Activated naive CD8-positive, alpha-beta T cell treated with anti-CD3 and anti-CD28 coated beads, Interleukin-2, amount 50 U/mL, for 16 hours (primary cell): ENCODE measurements at regions not wholly inside any gene's neighbourhood (a gene's known extent, or its start where the extent isn't known, plus 50 kb on each side); places are given as distances from the start of the nearest gene placed in this dataset.
"Not testable (repeated sequence)": the region's sequence is repeated elsewhere in the genome, so short reads cannot be mapped to it uniquely, and the experiment has no call there.

Source experiments
- DNase-seq: peaks from one replicate; pipeline ENCODE4 v3.0.0-alpha.2; 2020; ENCODE audit warnings: low read depth, low spot score

GRCh38 chr14:55805250-55805649 is 225.2 kb downstream of the KTN1 start:
- DNase-seq, result no peak

GRCh38 chr14:55807053-55807880 is 227.3 kb downstream of the KTN1 start:
- DNase-seq, result peak; percentile 7

- DNase-seq, result no peak
Observed at GRCh38 chr14:55807881-55808379, 227.9 kb downstream of the KTN1 start.

GRCh38 chr14:55813630-55814029 is 233.6 kb downstream of the KTN1 start:
- no peak for DNase-seq

GRCh38 chr14:55814064-55814463 is 234.1 kb downstream of the KTN1 start:
- no peak for DNase-seq

GRCh38 chr14:55814873-55815272 is 234.9 kb downstream of the KTN1 start:
- no peak for DNase-seq

- no peak for DNase-seq
Observed at GRCh38 chr14:55816225-55816624, 236.2 kb downstream of the KTN1 start.

- no peak for DNase-seq
Observed at GRCh38 chr14:55819610-55820304, 239.8 kb downstream of the KTN1 start.

GRCh38 chr14:55822906-55823305 is 242.9 kb downstream of the KTN1 start:
- no peak for DNase-seq

- no peak for DNase-seq
Observed at GRCh38 chr14:55832122-55832911, 252.3 kb downstream of the KTN1 start.

GRCh38 chr14:55832974-55833373 is 253.0 kb downstream of the KTN1 start:
- no peak for DNase-seq

GRCh38 chr14:55834390-55834789 is 254.4 kb downstream of the KTN1 start:
- no peak for DNase-seq

GRCh38 chr14:55835985-55836384 is 256.0 kb downstream of the KTN1 start:
- DNase-seq, result no peak

GRCh38 chr14:55837467-55837866 is 257.5 kb downstream of the KTN1 start:
- no peak for DNase-seq

- DNase-seq, result no peak
Observed at GRCh38 chr14:55838529-55839052, 258.6 kb downstream of the KTN1 start.

GRCh38 chr14:55839301-55839947 is 259.4 kb downstream of the KTN1 start:
- DNase-seq, result not testable (repeated sequence)

- no peak for DNase-seq
Observed at GRCh38 chr14:55840821-55841220, 260.8 kb downstream of the KTN1 start.

GRCh38 chr14:55841625-55842024 is 261.6 kb downstream of the KTN1 start:
- no peak for DNase-seq

GRCh38 chr14:55843718-55844403 is 263.9 kb downstream of the KTN1 start:
- DNase-seq, result no peak

- DNase-seq, result no peak
Observed at GRCh38 chr14:55845963-55846825, 266.2 kb downstream of the KTN1 start.
